HUES64 (cell line): ENCODE measurements at regions not wholly inside any gene's neighbourhood (a gene's known extent, or its start where the extent isn't known, plus 50 kb on each side); places are given as distances from the start of the nearest gene placed in this dataset.

Experiments
- H3K27ac ChIP-seq: 2 replicates; pipeline ENCODE4 v1.7.0; 2013; ENCODE audit warnings: low read depth, low read length, inconsistent platforms
- H3K27me3 ChIP-seq: 2 replicates; pipeline ENCODE4 v1.6.1; 2013; ENCODE audit warnings: mild to moderate bottlenecking, low read length; ENCODE audit not compliant: insufficient read depth
- H3K36me3 ChIP-seq: 2 replicates; pipeline ENCODE4 v1.6.1; 2013; ENCODE audit warnings: mild to moderate bottlenecking, low read length; ENCODE audit not compliant: insufficient read depth
- H3K4me1 ChIP-seq: 2 replicates; pipeline ENCODE4 v1.6.1; 2013; ENCODE audit warnings: mild to moderate bottlenecking, low read length, moderate library complexity; ENCODE audit not compliant: insufficient read depth
- H3K4me3 ChIP-seq: 2 replicates; pipeline ENCODE4 v1.5.1; 2013; ENCODE audit warnings: mild to moderate bottlenecking, low read length, moderate library complexity
- H3K9ac ChIP-seq: 2 replicates; pipeline ENCODE4 v1.6.1; 2013; ENCODE audit warnings: mild to moderate bottlenecking, low read depth, low read length
- H3K9me3 ChIP-seq: 2 replicates; pipeline ENCODE4 v1.6.1; 2013; ENCODE audit warnings: low read depth, low read length; ENCODE audit not compliant: insufficient read depth
- WGBS: fragments of 150-250, 120-280 bp; methylation state at CpG from one replicate; pipeline ENCODE4 v1.1.7; 2013; ENCODE audit warnings: missing lambda C conversion rate; 5-methylcytosine and 5-hydroxymethylcytosine counted together

DNA sequence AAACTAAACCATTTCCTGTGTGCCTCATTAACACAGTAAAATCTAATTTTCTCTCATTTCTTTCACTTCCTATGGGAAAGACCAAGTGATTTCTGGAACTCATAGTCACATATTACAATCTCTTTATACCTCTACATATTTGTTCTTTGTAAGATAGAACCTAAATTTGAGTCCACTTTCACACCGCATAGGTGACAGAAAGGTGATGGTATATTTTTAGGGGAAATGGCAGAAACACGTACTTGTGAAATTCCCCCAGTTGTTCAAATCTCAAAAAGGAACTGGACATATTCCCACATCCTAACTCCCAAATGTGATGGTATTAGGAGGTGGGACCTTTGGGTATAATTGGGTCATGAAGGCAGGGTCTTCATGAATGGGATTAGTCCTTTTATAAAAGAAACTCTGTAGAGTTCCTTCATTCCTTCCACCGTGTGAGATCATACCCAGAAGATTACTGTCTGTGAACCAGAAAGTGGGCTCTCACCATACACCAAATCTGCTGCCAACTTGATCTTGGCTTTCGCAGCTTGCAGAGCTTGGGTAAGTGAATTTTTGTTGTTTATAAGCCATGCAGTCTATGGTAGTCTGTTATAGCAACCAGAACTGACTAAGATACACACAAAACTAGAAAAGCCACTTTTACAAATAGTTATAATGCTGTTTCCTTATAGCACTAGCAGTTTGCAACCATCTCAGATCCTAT lies 542.1 kb downstream of the DSC3 start:
- Histone ChIP-seq H3K4me3 (no peak overlapping the region), H3K27me3 (no peaks in the 10 kb centered on the region), H3K4me1 (no peaks in the 10 kb centered on the region), H3K36me3 (no peaks in the 10 kb centered on the region), H3K27ac (no peak overlapping the region), H3K9me3 (no peaks in the 10 kb centered on the region), H3K9ac (no peak overlapping the region)
- WGBS: 90% methylated on average over 2 of the region's 4 CpGs

DNA sequence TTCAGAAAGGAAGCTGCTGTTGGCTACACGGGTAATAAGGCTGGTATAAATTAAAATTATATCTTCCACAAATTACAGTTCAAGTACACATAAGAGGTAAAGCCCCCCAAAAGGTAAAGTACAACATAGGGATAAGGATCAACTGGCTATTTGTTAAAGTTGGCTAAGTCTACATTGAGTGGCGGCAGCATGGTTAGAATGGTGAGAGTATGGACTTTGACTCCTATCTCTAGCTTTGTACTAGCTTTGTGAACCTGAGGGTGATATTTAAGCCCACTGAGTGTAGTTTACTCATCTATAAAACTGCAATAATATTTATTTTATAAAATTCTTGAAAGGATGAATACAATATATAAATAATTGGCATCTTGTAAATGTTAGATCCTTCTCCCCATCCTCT lies 542.8 kb downstream of the DSC3 start:
- no peaks in the 10 kb centered on the region for H3K27me3 ChIP-seq
- H3K9ac ChIP-seq: no peak overlapping the region
- WGBS: 96% methylated on average over 1 of the region's 2 CpGs
- H3K36me3 ChIP-seq: no peaks in the 10 kb centered on the region
- no peak overlapping the region for H3K27ac ChIP-seq
- H3K4me3 ChIP-seq: no peak overlapping the region
- no peaks in the 10 kb centered on the region for H3K9me3 ChIP-seq
- H3K4me1 ChIP-seq: no peaks in the 10 kb centered on the region

DNA sequence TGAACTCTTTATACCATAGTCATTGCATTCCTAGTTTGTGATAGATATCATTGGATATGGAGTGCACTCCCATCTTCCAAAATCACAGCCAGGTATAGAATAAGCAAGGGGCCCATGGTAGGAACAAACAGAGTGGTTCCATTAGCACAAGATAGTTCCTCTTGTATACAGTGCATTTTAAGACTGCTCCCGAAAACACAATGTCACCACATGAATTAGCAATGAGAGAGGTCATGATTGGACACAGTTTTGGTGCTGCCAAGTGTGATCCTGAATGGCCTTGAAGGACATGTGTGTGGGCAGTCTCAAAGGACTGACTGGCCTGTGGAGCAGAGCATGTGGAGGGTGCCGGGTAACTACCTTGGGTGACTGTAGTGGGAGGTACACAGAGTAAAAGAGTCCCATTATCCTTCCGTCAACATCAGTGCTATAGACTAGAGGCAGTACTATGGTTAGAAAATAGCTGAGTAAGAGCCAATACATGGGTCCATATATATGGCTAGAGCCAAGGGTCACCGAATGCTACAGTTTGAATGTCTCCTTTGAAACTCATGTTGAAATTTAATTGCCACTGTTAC lies 549.9 kb downstream of the DSC3 start:
- H3K4me1 ChIP-seq: peaks cover 4% of the 10 kb centered on the region; the same call in 1 of the 2 replicates

DNA sequence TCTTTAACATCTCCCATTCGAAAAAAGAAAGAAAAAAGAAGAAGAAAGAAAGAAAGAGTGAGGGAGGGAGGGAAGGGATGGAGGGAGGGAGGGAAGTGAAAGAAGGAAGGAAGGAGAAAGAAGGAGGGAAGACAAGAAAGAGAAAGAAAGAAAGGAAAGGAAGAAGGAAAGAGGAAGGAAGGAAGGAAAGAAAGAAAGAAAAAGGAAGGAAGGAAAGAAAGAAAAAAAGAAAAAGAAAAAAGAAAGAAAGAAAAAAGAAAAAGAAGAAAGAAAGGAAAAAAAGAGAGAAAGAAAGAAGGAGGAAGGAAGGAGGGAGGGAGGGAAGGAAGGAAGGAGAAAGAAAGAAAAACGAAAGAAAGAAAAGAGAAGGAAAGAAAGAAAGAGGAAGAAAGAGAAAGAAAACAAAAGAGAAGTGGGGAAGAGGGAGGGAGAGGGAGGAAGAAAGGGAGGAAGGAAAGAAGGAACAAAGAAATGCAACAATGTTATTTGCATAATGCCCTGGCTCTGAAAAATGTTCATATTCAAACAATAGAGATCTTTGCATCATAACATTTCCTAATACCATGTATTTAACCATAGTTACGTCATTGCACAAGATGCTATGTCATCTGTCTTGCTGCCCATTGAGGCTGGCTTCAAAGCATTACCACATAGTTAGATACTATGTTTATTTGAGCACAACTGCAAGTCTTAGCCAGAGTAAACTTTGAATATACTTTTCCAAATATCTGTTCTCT lies 550.6 kb downstream of the DSC3 start:
- Histone ChIP-seq H3K27me3 (no peaks in the 10 kb centered on the region), H3K36me3 (no peaks in the 10 kb centered on the region), H3K9ac (no peak overlapping the region), H3K4me3 (no peak overlapping the region), H3K4me1 (peaks cover 4% of the 10 kb centered on the region; the same call in 1 of the 2 replicates), H3K9me3 (no peaks in the 10 kb centered on the region), H3K27ac (no peak overlapping the region)
- WGBS: 95% methylated on average over 3 of the region's 3 CpGs

More for the DNA sequence above, 549.9 kb downstream of the DSC3 start:
- Histone ChIP-seq H3K27ac (no peak overlapping the region), H3K9ac (no peak overlapping the region), H3K36me3 (no peaks in the 10 kb centered on the region), H3K27me3 (no peaks in the 10 kb centered on the region), H3K9me3 (no peaks in the 10 kb centered on the region), H3K4me3 (no peak overlapping the region)
- 97% methylated on average over 4 of the region's 4 CpGs for WGBS

DNA sequence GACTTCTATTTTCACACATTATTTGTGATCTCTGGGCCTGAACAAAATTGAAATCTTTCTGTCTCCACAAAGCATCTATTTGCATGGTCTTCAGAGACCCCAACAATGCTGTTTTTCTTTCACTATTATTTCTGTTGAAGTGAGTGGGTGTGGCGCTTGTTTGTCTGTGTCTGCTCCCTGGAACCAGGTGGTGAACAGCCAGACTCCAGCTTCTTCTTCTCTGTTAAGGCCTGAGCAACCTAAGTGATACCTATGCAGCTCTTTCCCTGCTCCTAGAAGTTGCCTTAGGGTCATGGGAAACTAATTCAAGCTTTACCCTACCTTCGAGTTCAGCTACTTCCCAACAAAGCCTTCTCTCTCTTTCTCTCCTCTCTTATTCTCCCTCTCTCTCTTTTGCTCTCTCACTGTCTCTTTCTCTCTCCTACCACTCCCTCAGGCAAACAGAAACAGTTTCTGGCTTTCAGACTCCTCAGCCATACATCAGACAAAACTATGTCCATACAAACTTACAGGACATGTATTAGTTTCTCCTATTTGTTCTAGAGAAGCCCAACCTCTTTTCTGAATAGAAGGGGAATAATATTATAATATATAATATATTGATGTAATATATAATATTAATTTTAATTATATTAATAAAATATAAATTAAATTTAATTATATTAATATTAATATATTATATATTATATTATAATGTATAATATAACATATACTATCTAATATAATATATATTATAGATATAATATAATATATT lies 552.5 kb downstream of the DSC3 start:
- H3K9me3 ChIP-seq: no peaks in the 10 kb centered on the region
- H3K27me3 ChIP-seq: no peaks in the 10 kb centered on the region
- no peak overlapping the region for H3K27ac ChIP-seq
- peaks cover 8% of the 10 kb centered on the region; the same call in 1 of the 2 replicates for H3K4me1 ChIP-seq
- no peak overlapping the region for H3K9ac ChIP-seq
- H3K36me3 ChIP-seq: no peaks in the 10 kb centered on the region
- H3K4me3 ChIP-seq: no peak overlapping the region
- WGBS: 96% methylated on average over 2 of the region's 2 CpGs

DNA sequence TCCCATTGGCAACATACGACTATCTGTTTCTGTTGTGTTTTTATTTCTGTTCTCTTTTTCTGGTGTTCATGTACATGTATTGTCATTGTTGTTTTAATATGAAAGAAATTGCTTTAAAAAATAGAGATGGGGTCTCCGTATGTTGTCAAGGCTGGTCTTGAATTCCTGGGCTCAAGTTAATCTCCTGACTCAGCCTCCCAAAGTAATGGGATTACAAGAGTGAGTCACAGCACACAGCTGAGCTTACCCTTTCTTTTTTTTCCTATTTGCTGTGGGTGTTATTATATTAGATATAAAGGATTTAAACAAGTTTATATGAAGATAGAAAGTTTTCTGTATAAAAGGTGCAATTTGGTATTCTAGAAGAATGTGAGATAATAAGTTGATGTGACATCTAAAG lies 554.6 kb downstream of the DSC3 start:
- Histone ChIP-seq H3K27me3 (no peaks in the 10 kb centered on the region), H3K36me3 (no peaks in the 10 kb centered on the region), H3K4me1 (peaks cover 8% of the 10 kb centered on the region; the same call in 1 of the 2 replicates), H3K9ac (no peak overlapping the region), H3K4me3 (no peak overlapping the region), H3K27ac (no peak overlapping the region), H3K9me3 (no peaks in the 10 kb centered on the region)
- WGBS: 87% methylated on average over 2 of the region's 2 CpGs

DNA sequence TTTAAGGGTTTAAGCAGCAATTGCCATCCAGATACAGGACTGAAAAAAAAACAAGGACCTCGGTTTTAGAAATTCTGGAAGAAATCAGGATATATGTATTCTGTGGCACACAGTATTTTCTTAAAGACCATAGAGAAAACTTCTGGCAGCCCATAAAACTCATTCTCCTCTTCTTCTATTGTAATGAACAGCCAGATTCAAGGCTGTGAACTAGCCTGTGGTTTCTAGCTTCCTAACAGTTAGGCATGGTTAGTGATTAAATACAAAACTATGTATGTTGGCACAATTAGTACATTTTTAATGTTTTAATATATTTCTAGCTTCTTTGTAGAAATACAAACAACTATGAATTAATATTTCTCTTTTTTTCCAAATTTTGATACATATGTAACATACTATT lies 555.7 kb downstream of the DSC3 start:
- Histone ChIP-seq H3K27ac (no peak overlapping the region), H3K4me1 (peaks cover 12% of the 10 kb centered on the region; the same call in 1 of the 2 replicates), H3K4me3 (no peak overlapping the region), H3K36me3 (no peaks in the 10 kb centered on the region), H3K9ac (no peak overlapping the region), H3K9me3 (no peaks in the 10 kb centered on the region), H3K27me3 (no peaks in the 10 kb centered on the region)
- WGBS: 100% methylated on average over 1 of the region's 1 CpG

DNA sequence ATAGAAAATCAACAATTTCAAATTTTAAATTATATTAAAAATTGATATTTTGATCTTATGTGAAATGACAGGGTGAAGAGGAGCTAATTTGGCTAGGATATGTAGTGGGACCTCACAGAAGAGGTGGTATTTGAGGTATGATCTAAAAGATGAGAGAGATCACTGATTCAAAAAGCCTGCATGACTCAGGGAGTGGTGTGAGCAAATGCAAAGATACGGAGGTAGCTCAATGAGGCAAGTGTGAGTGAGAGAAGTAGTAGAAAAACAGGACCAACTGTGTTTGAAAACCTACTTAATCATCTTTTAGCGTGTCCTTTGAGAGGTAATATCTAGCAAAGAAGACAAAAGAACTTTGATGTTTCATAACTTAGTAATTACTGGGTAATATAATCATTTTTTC lies 557.5 kb downstream of the DSC3 start:
- H3K36me3 ChIP-seq: no peaks in the 10 kb centered on the region
- H3K9me3 ChIP-seq: no peaks in the 10 kb centered on the region
- H3K4me1 ChIP-seq: peaks cover 12% of the 10 kb centered on the region; the same call in 1 of the 2 replicates
- no peak overlapping the region for H3K4me3 ChIP-seq
- no peaks in the 10 kb centered on the region for H3K27me3 ChIP-seq
- no peak overlapping the region for H3K27ac ChIP-seq
- WGBS: 100% methylated on average over 1 of the region's 2 CpGs
- no peak overlapping the region for H3K9ac ChIP-seq

DNA sequence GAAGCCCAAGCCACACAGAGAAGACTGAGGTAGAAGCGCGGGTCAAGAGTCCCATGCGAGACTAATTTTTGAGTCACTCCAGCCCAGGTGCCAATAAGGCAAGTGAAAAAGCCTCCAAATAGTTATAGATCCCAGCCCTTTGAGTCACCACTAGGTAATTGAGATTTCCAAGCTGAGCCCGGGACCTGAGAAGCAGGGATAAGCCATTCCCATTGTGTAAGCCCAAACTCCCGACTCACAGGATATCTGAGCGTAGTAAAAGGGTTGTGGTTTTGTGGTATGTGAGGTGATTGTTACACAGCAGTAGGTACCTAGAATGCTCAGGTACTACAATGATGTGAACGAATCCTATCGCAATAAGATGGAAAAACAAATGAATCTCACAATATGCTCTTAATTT lies 560.7 kb downstream of the DSC3 start:
- Histone ChIP-seq H3K4me3 (no peak overlapping the region), H3K9me3 (no peaks in the 10 kb centered on the region), H3K4me1 (peaks cover 8% of the 10 kb centered on the region; the same call in 1 of the 2 replicates), H3K9ac (no peak overlapping the region), H3K27me3 (no peaks in the 10 kb centered on the region), H3K27ac (no peak overlapping the region), H3K36me3 (no peaks in the 10 kb centered on the region)
- 87% methylated on average over 8 of the region's 8 CpGs for WGBS

DNA sequence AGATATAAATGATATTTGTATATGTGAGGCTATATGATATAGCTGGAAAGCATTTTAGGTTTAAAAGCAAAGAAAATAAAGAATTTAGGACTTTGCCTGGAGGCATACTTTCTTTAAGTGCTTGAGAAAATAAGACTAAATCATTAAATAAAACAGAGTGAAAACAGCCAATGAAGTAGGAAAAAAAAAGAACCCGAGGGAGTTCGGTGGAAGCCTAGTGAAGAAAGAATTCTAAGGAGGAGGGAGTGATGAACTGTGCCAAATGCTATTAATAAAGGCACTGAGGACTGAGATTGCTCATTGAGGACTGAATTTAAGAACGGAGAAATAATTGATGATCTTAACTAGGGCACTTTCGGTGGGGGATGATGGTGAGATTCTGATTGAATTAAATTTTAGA lies 573.5 kb downstream of the DSC3 start:
- Histone ChIP-seq H3K9ac (no peak overlapping the region), H3K4me3 (no peak overlapping the region), H3K9me3 (no peaks in the 10 kb centered on the region), H3K4me1 (no peaks in the 10 kb centered on the region), H3K27me3 (no peaks in the 10 kb centered on the region), H3K36me3 (no peaks in the 10 kb centered on the region), H3K27ac (no peak overlapping the region)
- WGBS: 97% methylated on average over 4 of the region's 4 CpGs

DNA sequence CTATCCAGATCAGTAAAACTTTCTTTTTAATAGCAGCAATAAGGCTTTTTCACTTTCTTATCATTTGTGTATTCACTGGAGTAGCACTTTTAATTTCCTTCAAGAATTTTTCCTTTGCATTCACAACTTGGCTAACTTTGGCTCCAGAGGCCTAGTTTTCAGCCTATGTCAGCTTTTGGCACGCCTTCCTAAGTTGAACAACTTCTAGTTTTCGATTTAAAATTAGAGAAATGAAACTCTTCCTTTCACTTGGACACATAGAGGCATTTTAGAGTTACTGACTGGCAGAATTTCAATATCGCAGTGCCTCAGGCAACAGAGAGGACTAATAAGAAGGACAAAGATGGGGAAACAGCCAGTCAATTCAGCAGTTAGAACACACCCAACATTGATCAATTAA lies 577.4 kb downstream of the DSC3 start:
- no peaks in the 10 kb centered on the region for H3K4me1 ChIP-seq
- H3K9ac ChIP-seq: no peak overlapping the region
- 93% methylated on average over 3 of the region's 3 CpGs for WGBS
- H3K36me3 ChIP-seq: no peaks in the 10 kb centered on the region
- H3K4me3 ChIP-seq: no peak overlapping the region
- H3K9me3 ChIP-seq: no peaks in the 10 kb centered on the region
- H3K27ac ChIP-seq: no peak overlapping the region
- H3K27me3 ChIP-seq: no peaks in the 10 kb centered on the region
